SK-N-SH treated with all-trans-retinoic acid at 6 μM for 48 hours (cell line): ENCODE measurements at regions not wholly inside any gene's neighbourhood (a gene's known extent, or its start where the extent isn't known, plus 50 kb on each side); places are given as distances from the start of the nearest gene placed in this dataset.
"Not testable (repeated sequence)": the region's sequence is repeated elsewhere in the genome, so short reads cannot be mapped to it uniquely, and the experiment has no call there.

Experiments used
- ZFP3 ChIP-seq: fragments of 250-450 bp; sonication (Bioruptor Pico); IDR thresholded peaks from 2 replicates; pipeline ENCODE4 v1.5.0; 2020; ENCODE audit warnings: mild to moderate bottlenecking, moderate library complexity
- ZNF70 ChIP-seq: fragments of 450-650 bp; formaldehyde crosslinking; IDR thresholded peaks from 2 replicates; pipeline ENCODE4 v1.5.0; 2020; ENCODE audit warnings: mild to moderate bottlenecking, moderate library complexity
- TF ChIP-seq, protein P1 (sequence below): fragments of 250-450 bp; sonication (Bioruptor Pico); IDR thresholded peaks from 2 replicates; pipeline ENCODE4 v1.8.0; 2020; ENCODE audit warnings: mild to moderate bottlenecking, moderate library complexity, borderline replicate concordance

DNA sequence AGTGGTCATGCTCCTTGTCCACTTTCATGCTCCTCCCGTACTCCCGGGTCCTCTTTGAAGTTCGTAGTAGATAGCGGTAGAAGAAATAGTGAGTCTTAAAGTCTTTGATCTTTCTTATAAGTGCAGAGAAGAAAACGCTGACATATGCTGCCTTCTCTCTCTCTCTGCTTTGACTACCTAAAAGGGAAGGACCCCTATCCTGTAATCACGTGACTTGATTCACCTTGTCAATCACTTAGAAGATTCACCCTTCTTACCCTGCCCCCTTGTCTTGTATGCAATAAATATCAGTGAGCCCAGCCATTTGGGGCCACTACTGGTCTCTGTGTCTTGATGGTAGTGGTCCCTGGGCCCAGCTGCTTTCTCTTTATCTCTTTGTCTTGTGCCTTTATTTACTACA lies 158.5 kb upstream of the VWC2 start:
- TF ChIP-seq, protein P1, sequence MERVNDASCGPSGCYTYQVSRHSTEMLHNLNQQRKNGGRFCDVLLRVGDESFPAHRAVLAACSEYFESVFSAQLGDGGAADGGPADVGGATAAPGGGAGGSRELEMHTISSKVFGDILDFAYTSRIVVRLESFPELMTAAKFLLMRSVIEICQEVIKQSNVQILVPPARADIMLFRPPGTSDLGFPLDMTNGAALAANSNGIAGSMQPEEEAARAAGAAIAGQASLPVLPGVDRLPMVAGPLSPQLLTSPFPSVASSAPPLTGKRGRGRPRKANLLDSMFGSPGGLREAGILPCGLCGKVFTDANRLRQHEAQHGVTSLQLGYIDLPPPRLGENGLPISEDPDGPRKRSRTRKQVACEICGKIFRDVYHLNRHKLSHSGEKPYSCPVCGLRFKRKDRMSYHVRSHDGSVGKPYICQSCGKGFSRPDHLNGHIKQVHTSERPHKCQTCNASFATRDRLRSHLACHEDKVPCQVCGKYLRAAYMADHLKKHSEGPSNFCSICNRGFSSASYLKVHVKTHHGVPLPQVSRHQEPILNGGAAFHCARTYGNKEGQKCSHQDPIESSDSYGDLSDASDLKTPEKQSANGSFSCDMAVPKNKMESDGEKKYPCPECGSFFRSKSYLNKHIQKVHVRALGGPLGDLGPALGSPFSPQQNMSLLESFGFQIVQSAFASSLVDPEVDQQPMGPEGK (CRISPR knock-in tag) = not testable (repeated sequence)
- not testable (repeated sequence) for TF ChIP-seq ZFP3, ZNF70 (CRISPR knock-in tag)
